ENCODE measurements at regions not wholly inside any gene's neighbourhood (a gene's known extent, or its start where the extent isn't known, plus 50 kb on each side); places are given as distances from the start of the nearest gene placed in this dataset.

GRCh38 chr18:43539862-43540261 is 262.6 kb upstream of the SYT4 start:
- ATAC-seq (ENCODE audit: insufficient read depth, low FRiP score) = no peak
- Histone ChIP-seq H3K4me1 (ENCODE audit: control insufficient read depth in 5 of 5, insufficient read depth in 5 of 5, low read length in 5 of 5) (no peaks in the 10 kb centered on the region), H3K27me3 (ENCODE audit: control insufficient read depth in 3 of 3, insufficient read depth in 3 of 3, low read length in 2 of 3) (no peaks in the 10 kb centered on the region), H3K36me3 (ENCODE audit: control insufficient read depth in 4 of 4, insufficient read depth in 4 of 4, low read length in 4 of 4) (no peaks in the 10 kb centered on the region), H3K27ac (ENCODE audit: low read depth in 1 of 2, low read length in 1 of 2) (no peak overlapping the region), H3K9ac (ENCODE audit: insufficient read depth in 1 of 2, low read length in 2 of 2) (no peak overlapping the region), H3K9me3 (ENCODE audit: control insufficient read depth in 4 of 4, insufficient read depth in 3 of 4, low read length in 3 of 4) (peaks cover 0 to 3% (median 0%) of the 10 kb centered on the region in 4 donors), H3K4me3 (no peak overlapping the region)
- DNase-seq = no peak
- TF ChIP-seq CTCF (IDR thresholded peaks at IDR 0.05; ENCODE audit: control extremely low read depth, extremely low read depth) = no peak
- 49 to 56% methylated on average over 1 of the region's 1 CpG for WGBS, 2 donors

GRCh38 chr18:43542016-43542415 is 264.7 kb upstream of the SYT4 start:
- 75 to 85% methylated on average over 6 of the region's 6 CpGs for WGBS, 2 donors
- no peak for ATAC-seq (ENCODE audit: insufficient read depth, low FRiP score)
- DNase-seq = no peak
- Histone ChIP-seq H3K36me3 (ENCODE audit: control insufficient read depth in 4 of 4, insufficient read depth in 4 of 4, low read length in 4 of 4) (no peaks in the 10 kb centered on the region), H3K9ac (ENCODE audit: insufficient read depth in 1 of 2, low read length in 2 of 2) (no peak overlapping the region), H3K27ac (ENCODE audit: low read depth in 1 of 2, low read length in 1 of 2) (no peak overlapping the region), H3K4me1 (ENCODE audit: control insufficient read depth in 5 of 5, insufficient read depth in 5 of 5, low read length in 5 of 5) (no peaks in the 10 kb centered on the region), H3K27me3 (ENCODE audit: control insufficient read depth in 3 of 3, insufficient read depth in 3 of 3, low read length in 2 of 3) (no peaks in the 10 kb centered on the region), H3K4me3 (no peak overlapping the region), H3K9me3 (ENCODE audit: control insufficient read depth in 4 of 4, insufficient read depth in 3 of 4, low read length in 3 of 4) (peaks cover 0 to 3% (median 0%) of the 10 kb centered on the region in 4 donors)
- TF ChIP-seq CTCF (IDR thresholded peaks at IDR 0.05; ENCODE audit: control extremely low read depth, extremely low read depth) = no peak

GRCh38 chr18:43543236-43543635 is 265.9 kb upstream of the SYT4 start:
- no peaks in the 10 kb centered on the region for H3K27me3 ChIP-seq (ENCODE audit: control insufficient read depth in 3 of 3, insufficient read depth in 3 of 3, low read length in 2 of 3)
- no peak overlapping the region for H3K27ac ChIP-seq (ENCODE audit: low read depth in 1 of 2, low read length in 1 of 2)
- peaks cover 0 to 3% (median 0%) of the 10 kb centered on the region in 4 donors for H3K9me3 ChIP-seq (ENCODE audit: control insufficient read depth in 4 of 4, insufficient read depth in 3 of 4, low read length in 3 of 4)
- ATAC-seq (ENCODE audit: insufficient read depth, low FRiP score) = no peak
- H3K4me3 ChIP-seq = no peak overlapping the region
- H3K9ac ChIP-seq (ENCODE audit: insufficient read depth in 1 of 2, low read length in 2 of 2) = no peak overlapping the region
- no peak for TF ChIP-seq CTCF (IDR thresholded peaks at IDR 0.05; ENCODE audit: control extremely low read depth, extremely low read depth)
- 85 to 90% methylated on average over 4 of the region's 4 CpGs for WGBS, 2 donors
- no peak for DNase-seq
- no peaks in the 10 kb centered on the region for H3K36me3 ChIP-seq (ENCODE audit: control insufficient read depth in 4 of 4, insufficient read depth in 4 of 4, low read length in 4 of 4)
- H3K4me1 ChIP-seq (ENCODE audit: control insufficient read depth in 5 of 5, insufficient read depth in 5 of 5, low read length in 5 of 5) = no peaks in the 10 kb centered on the region

GRCh38 chr18:43547456-43547855 is 270.2 kb upstream of the SYT4 start:
- no peak for DNase-seq
- no peak for TF ChIP-seq CTCF (IDR thresholded peaks at IDR 0.05; ENCODE audit: control extremely low read depth, extremely low read depth)
- H3K27ac ChIP-seq (ENCODE audit: low read depth in 1 of 2, low read length in 1 of 2) = no peak overlapping the region
- no peak overlapping the region for H3K4me3 ChIP-seq
- H3K9ac ChIP-seq (ENCODE audit: insufficient read depth in 1 of 2, low read length in 2 of 2) = no peak overlapping the region
- H3K9me3 ChIP-seq (ENCODE audit: control insufficient read depth in 4 of 4, insufficient read depth in 3 of 4, low read length in 3 of 4) = peaks cover 0 to 2% (median under 1%) of the 10 kb centered on the region in 4 donors
- no peaks in the 10 kb centered on the region for H3K36me3 ChIP-seq (ENCODE audit: control insufficient read depth in 4 of 4, insufficient read depth in 4 of 4, low read length in 4 of 4)
- no peaks in the 10 kb centered on the region for H3K4me1 ChIP-seq (ENCODE audit: control insufficient read depth in 5 of 5, insufficient read depth in 5 of 5, low read length in 5 of 5)
- no peak for ATAC-seq (ENCODE audit: insufficient read depth, low FRiP score)
- 20 to 32% methylated on average over 1 of the region's 1 CpG for whole genome bisulfite sequencing, 2 donors
- no peaks in the 10 kb centered on the region for H3K27me3 ChIP-seq (ENCODE audit: control insufficient read depth in 3 of 3, insufficient read depth in 3 of 3, low read length in 2 of 3)

Data from lung (tissue), 11 donors.